HL-60 (cell line): ENCODE measurements at regions not wholly inside any gene's neighbourhood (a gene's known extent, or its start where the extent isn't known, plus 50 kb on each side); places are given as distances from the start of the nearest gene placed in this dataset.

Experiments used
- GABPA ChIP-seq: IDR thresholded peaks from 2 replicates; pipeline ENCODE4 v1.6.1; 2012; ENCODE audit warnings: low read depth
- POLR2AphosphoS5 ChIP-seq: IDR thresholded peaks from 2 replicates; pipeline ENCODE4 v1.6.1; 2012; ENCODE audit warnings: low read depth
- TF ChIP-seq, protein P1 (sequence below): IDR thresholded peaks from one replicate; pipeline ENCODE4 v1.5.1; 2011; ENCODE audit warnings: low read length, control low read depth, inconsistent platforms; ENCODE audit not compliant: insufficient read depth
- TF ChIP-seq, protein P2 (sequence below): IDR thresholded peaks from 2 replicates; pipeline ENCODE4 v1.6.1; 2012; ENCODE audit warnings: low read depth; ENCODE audit not compliant: insufficient replicate concordance

DNA sequence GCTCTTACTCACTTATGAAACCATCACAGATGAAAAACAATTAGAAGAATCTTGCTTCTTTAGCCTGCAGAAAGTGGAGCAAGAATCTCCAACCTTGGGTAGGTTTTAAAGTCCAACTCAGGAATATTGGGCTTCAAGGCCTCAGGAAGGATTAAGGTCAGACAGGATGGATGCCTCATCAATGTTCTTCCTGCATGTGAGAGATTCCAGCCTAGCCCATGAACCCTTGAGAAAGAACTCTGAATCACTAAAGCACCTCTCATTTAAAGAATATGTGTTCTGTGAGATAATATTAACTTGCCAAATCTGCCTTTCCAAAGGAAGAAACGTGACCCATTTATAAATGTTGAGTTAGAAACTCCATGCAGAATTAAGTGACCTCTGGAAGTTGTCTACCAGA is 345.2 kb upstream of the CAMK1G start:
- TF ChIP-seq, protein P1, sequence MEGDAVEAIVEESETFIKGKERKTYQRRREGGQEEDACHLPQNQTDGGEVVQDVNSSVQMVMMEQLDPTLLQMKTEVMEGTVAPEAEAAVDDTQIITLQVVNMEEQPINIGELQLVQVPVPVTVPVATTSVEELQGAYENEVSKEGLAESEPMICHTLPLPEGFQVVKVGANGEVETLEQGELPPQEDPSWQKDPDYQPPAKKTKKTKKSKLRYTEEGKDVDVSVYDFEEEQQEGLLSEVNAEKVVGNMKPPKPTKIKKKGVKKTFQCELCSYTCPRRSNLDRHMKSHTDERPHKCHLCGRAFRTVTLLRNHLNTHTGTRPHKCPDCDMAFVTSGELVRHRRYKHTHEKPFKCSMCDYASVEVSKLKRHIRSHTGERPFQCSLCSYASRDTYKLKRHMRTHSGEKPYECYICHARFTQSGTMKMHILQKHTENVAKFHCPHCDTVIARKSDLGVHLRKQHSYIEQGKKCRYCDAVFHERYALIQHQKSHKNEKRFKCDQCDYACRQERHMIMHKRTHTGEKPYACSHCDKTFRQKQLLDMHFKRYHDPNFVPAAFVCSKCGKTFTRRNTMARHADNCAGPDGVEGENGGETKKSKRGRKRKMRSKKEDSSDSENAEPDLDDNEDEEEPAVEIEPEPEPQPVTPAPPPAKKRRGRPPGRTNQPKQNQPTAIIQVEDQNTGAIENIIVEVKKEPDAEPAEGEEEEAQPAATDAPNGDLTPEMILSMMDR: no peak
- TF ChIP-seq POLR2AphosphoS5: no peak
- TF ChIP-seq, protein P2, sequence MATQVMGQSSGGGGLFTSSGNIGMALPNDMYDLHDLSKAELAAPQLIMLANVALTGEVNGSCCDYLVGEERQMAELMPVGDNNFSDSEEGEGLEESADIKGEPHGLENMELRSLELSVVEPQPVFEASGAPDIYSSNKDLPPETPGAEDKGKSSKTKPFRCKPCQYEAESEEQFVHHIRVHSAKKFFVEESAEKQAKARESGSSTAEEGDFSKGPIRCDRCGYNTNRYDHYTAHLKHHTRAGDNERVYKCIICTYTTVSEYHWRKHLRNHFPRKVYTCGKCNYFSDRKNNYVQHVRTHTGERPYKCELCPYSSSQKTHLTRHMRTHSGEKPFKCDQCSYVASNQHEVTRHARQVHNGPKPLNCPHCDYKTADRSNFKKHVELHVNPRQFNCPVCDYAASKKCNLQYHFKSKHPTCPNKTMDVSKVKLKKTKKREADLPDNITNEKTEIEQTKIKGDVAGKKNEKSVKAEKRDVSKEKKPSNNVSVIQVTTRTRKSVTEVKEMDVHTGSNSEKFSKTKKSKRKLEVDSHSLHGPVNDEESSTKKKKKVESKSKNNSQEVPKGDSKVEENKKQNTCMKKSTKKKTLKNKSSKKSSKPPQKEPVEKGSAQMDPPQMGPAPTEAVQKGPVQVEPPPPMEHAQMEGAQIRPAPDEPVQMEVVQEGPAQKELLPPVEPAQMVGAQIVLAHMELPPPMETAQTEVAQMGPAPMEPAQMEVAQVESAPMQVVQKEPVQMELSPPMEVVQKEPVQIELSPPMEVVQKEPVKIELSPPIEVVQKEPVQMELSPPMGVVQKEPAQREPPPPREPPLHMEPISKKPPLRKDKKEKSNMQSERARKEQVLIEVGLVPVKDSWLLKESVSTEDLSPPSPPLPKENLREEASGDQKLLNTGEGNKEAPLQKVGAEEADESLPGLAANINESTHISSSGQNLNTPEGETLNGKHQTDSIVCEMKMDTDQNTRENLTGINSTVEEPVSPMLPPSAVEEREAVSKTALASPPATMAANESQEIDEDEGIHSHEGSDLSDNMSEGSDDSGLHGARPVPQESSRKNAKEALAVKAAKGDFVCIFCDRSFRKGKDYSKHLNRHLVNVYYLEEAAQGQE: no peak
- TF ChIP-seq GABPA: no peak
